Colonic mucosa (tissue), 4 donors: ENCODE measurements at regions not wholly inside any gene's neighbourhood (a gene's known extent, or its start where the extent isn't known, plus 50 kb on each side); places are given as distances from the start of the nearest gene placed in this dataset.

Experiments used
- DNase-seq: peaks from one replicate; pipeline ENCODE4 v3.0.0-alpha.2; 2020
- H3K27ac ChIP-seq: fragments of 200-600 bp; one replicate; pipeline ENCODE4 v1.8.0; 2021
- H3K27me3 ChIP-seq: fragments of 200-600 bp; one replicate; pipeline ENCODE4 v1.8.0; 2021
- H3K36me3 ChIP-seq: fragments of 200-600 bp; one replicate; pipeline ENCODE4 v1.8.0; 2021
- H3K4me1 ChIP-seq: fragments of 200-600 bp; one replicate; pipeline ENCODE4 v1.8.0; 2021; ENCODE audit warnings: mild to moderate bottlenecking
- H3K4me3 ChIP-seq: fragments of 200-600 bp; one replicate; pipeline ENCODE4 v1.8.0; 2021
- H3K9ac ChIP-seq, 2 donors: one replicate each; pipeline ENCODE4 v1.7.0; 2013; ENCODE audit warnings: control low read depth in 2 of 2, low read depth in 2 of 2, low read length in 2 of 2
- H3K9me3 ChIP-seq: fragments of 200-600 bp; one replicate; pipeline ENCODE4 v1.8.0; 2021
- intact Hi-C: fragments of 100-400 bp; cut with DNase I; formaldehyde crosslinking; loops from one replicate; pipeline ENCODE4 v1.14.1; 2022
- TF ChIP-seq, protein P1 (sequence below): fragments of 200-600 bp; IDR thresholded peaks from one replicate; pipeline ENCODE4 v1.8.0; 2022; ENCODE audit warnings: antibody characterized with exemption, mild to moderate bottlenecking
- donor health status: healthy.
- donor health status: DM: no; HTN: no; CAD: no.
- donor health status: DM: no; HTN: no; CAD: no.

DNA sequence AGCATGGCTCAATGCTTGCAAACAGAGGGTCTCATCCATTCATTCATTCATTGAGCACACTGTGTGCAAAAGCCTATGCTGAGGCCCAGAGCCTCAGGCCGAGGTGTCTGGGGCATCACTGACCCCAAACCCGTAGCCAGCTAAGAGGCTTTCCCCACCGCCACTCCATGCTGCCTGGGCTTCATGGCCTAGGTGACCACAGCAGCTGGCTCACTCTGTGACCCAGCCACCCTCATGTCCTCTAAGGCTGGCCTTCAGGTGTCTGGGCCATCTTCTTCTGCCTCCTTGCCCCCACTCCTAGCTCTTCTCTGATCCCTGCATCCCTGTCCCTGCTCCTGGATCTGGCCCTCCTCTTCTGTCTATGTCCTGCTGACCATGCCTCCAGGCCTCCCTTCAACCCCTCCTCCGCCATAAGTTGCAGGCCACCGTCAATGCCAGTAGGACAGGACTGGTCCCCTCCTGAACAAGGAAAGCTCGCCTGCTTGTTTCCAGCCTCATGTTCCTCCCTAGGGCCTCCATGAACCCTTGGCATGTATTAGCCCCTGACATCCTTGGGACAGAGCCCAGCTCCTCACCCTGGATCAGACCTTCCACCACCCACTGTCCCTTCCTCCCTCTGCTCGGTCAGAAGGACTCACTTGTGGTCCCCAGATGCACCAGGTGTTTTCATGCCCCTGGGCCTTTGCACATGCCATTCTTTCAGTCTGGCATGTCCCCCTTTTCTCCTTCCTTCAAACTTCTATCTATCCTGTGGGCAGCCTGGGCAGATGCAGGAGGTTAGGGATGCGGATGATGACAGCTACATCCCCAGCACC, 92.8 kb downstream of the MYEOV start:
- TF ChIP-seq, protein P1, sequence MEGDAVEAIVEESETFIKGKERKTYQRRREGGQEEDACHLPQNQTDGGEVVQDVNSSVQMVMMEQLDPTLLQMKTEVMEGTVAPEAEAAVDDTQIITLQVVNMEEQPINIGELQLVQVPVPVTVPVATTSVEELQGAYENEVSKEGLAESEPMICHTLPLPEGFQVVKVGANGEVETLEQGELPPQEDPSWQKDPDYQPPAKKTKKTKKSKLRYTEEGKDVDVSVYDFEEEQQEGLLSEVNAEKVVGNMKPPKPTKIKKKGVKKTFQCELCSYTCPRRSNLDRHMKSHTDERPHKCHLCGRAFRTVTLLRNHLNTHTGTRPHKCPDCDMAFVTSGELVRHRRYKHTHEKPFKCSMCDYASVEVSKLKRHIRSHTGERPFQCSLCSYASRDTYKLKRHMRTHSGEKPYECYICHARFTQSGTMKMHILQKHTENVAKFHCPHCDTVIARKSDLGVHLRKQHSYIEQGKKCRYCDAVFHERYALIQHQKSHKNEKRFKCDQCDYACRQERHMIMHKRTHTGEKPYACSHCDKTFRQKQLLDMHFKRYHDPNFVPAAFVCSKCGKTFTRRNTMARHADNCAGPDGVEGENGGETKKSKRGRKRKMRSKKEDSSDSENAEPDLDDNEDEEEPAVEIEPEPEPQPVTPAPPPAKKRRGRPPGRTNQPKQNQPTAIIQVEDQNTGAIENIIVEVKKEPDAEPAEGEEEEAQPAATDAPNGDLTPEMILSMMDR = no peak
- DNase-seq = no peak
- intact Hi-C loops = no loop called here
- Histone ChIP-seq H3K9me3 (no peaks in the 10 kb centered on the region), H3K36me3 (no peaks in the 10 kb centered on the region), H3K4me3 (no peak overlapping the region), H3K27me3 (no peaks in the 10 kb centered on the region), H3K9ac (no peak overlapping the region), H3K27ac (no peak overlapping the region), H3K4me1 (no peaks in the 10 kb centered on the region)

DNA sequence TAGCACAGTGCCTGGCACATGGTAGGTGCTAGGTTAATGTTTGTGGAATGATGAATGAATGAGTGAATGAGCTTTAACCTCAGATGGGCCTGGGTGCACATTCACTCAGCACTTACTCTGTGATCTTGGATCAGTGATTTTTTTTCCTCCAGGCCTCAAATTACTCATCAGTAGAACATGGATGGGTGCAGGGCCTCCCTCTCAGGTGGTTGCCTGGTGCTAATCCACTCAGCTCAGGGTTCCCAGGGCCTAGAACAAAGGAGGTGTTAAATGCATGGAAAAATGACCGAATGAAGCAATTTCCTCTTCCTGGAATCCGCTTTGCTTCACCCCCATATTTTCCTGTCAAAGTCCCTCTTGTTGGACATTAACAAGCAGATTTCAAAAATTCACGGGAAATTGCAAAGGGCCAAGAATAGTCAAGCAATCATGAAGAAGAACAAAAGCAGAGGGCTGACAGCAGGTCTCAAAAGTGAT, 93.5 kb downstream of the MYEOV start:
- Histone ChIP-seq H3K4me1 (no peaks in the 10 kb centered on the region), H3K36me3 (no peaks in the 10 kb centered on the region), H3K9me3 (no peaks in the 10 kb centered on the region), H3K27ac (no peak overlapping the region), H3K27me3 (no peaks in the 10 kb centered on the region), H3K9ac (no peak overlapping the region), H3K4me3 (no peak overlapping the region)
- DNase-seq = no peak
- TF ChIP-seq, protein P1 = no peak
- intact Hi-C loops = no loop called here

DNA sequence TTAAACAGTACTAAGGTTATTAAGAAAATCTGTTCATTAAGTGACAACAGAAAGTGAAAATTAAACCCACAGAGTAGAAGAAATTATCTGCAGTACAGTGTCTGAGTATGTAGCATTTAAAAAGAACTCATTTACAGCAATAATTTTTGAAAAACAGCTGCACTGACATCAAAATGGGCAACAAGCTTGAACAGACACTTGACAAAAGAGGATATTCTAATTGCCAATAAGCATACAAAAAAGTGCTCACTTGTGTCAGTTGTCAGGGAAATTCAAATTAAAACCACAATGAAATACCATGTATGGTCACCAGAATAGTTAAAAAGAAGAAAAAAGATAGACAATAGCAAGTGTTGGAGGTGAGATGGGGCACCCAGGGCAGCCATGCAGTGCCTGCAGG, 93.3 kb upstream of the LINC01488 start:
- DNase-seq = no peak
- Histone ChIP-seq H3K4me1 (no peaks in the 10 kb centered on the region), H3K27me3 (no peaks in the 10 kb centered on the region), H3K9ac (no peak overlapping the region), H3K27ac (no peak overlapping the region), H3K9me3 (no peaks in the 10 kb centered on the region), H3K36me3 (no peaks in the 10 kb centered on the region), H3K4me3 (no peak overlapping the region)
- TF ChIP-seq, protein P1 = no peak
- intact Hi-C loops = no loop called here

DNA sequence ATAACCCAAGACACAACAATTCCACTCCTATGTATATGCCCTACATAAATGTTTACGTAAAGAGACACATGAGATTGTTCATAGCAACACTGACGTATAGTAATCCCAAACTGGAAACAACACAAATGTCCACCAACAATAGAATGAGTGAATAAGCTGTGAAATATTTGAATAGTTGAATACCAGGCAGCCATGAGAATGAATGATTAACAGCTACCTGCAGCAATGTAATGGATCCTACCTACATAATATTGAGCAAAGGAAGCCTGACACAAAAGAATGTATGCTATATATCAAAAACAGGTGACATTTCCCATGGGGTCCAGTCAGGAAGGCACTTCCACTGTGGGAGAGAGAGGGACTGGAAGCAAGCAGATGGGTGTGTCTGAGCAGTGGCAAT, 92.8 kb upstream of the LINC01488 start:
- no peaks in the 10 kb centered on the region for H3K9me3 ChIP-seq
- TF ChIP-seq, protein P1 = no peak
- no peak overlapping the region for H3K27ac ChIP-seq
- DNase-seq = no peak
- H3K27me3 ChIP-seq = no peaks in the 10 kb centered on the region
- no peaks in the 10 kb centered on the region for H3K4me1 ChIP-seq
- intact Hi-C loops = no loop called here
- no peak overlapping the region for H3K9ac ChIP-seq
- H3K4me3 ChIP-seq = no peak overlapping the region
- no peaks in the 10 kb centered on the region for H3K36me3 ChIP-seq

DNA sequence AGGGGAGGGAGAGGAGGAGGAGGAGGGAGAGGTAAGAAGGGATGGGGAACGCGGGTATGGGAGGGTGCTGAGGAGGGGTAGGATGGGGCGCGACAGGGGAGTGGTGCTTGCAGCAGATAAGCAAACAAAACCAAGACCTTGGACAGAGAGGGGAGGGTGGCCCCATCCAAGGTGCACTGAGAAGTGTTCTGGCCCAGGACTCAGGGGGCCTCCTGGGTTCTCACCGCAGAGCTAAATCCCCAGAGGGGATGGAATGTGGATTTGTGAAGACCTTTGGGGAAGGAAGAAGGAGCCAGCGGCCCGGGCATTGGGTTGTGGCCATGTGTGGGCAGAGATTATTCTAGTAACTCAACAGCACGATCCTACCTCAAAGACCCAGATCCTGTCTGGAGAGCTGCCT, 90.9 kb upstream of the LINC01488 start:
- Histone ChIP-seq H3K36me3 (no peaks in the 10 kb centered on the region), H3K9me3 (no peaks in the 10 kb centered on the region), H3K4me1 (no peaks in the 10 kb centered on the region), H3K9ac (no peak overlapping the region), H3K27ac (no peak overlapping the region), H3K27me3 (no peaks in the 10 kb centered on the region), H3K4me3 (no peak overlapping the region)
- TF ChIP-seq, protein P1 = no peak
- DNase-seq = no peak
- intact Hi-C loops = no loop called here
